Loucy (cell line): ENCODE measurements at regions not wholly inside any gene's neighbourhood (a gene's known extent, or its start where the extent isn't known, plus 50 kb on each side); places are given as distances from the start of the nearest gene placed in this dataset.
"Not testable (repeated sequence)": the region's sequence is repeated elsewhere in the genome, so short reads cannot be mapped to it uniquely, and the experiment has no call there.

Experiments
- H2AFZ ChIP-seq: fragments of 200-600 bp; sonication (generic); 2 replicates; pipeline ENCODE4 v1.6.0; 2016; ENCODE audit warnings: antibody characterized with exemption, mild to moderate bottlenecking, low read length, moderate library complexity
- H3F3A ChIP-seq: fragments of 200-600 bp; 2 replicates; pipeline ENCODE4 v1.6.0; 2016; ENCODE audit warnings: antibody characterized with exemption, low read depth, mild to moderate bottlenecking
- H3K27me3 ChIP-seq: fragments of 200-600 bp; sonication (generic); 2 replicates; pipeline ENCODE4 v1.6.1; 2014; ENCODE audit warnings: low read length, mild to moderate bottlenecking; ENCODE audit not compliant: insufficient read depth, poor library complexity, severe bottlenecking
- H3K36me3 ChIP-seq: fragments of 200-600 bp; sonication (generic); 2 replicates; pipeline ENCODE4 v1.6.1; 2016; ENCODE audit warnings: low read length; ENCODE audit not compliant: insufficient read depth
- H3K4me1 ChIP-seq: fragments of 200-600 bp; sonication (generic); 2 replicates; pipeline ENCODE4 v1.5.1; 2014; ENCODE audit warnings: low read length, mild to moderate bottlenecking; ENCODE audit not compliant: insufficient read depth, poor library complexity, severe bottlenecking
- H3K4me2 ChIP-seq: fragments of 200-600 bp; sonication (generic); 2 replicates; pipeline ENCODE4 v1.6.0; 2014; ENCODE audit warnings: antibody characterized with exemption, low read length, low read depth, mild to moderate bottlenecking; ENCODE audit not compliant: poor library complexity, severe bottlenecking
- H3K4me3 ChIP-seq: fragments of 200-600 bp; sonication (generic); 2 replicates; pipeline ENCODE4 v1.5.1; 2014; ENCODE audit warnings: low read length, mild to moderate bottlenecking, mixed read lengths; ENCODE audit not compliant: poor library complexity, severe bottlenecking
- H3K79me2 ChIP-seq: fragments of 200-600 bp; sonication (generic); 2 replicates; pipeline ENCODE4 v1.6.1; 2014; ENCODE audit warnings: low read length; ENCODE audit not compliant: insufficient read depth
- H3K9ac ChIP-seq: fragments of 200-600 bp; sonication (generic); 2 replicates; pipeline ENCODE4 v1.6.0; 2014; ENCODE audit warnings: mild to moderate bottlenecking, low read depth, low read length, moderate library complexity; ENCODE audit not compliant: poor library complexity, severe bottlenecking
- H3K9me2 ChIP-seq: fragments of 200-600 bp; sonication (generic); replicated peaks from 2 replicates; pipeline ENCODE4 v1.6.1; 2016; ENCODE audit warnings: low read depth, low read length, mixed read lengths
- H3K9me3 ChIP-seq: fragments of 200-600 bp; sonication (generic); 2 replicates; pipeline ENCODE4 v1.6.1; 2014; ENCODE audit warnings: mild to moderate bottlenecking, antibody characterized with exemption, low read length, low read depth; ENCODE audit not compliant: insufficient read depth
- H4K20me1 ChIP-seq: fragments of 200-600 bp; sonication (generic); 2 replicates; pipeline ENCODE4 v1.6.0; 2014; ENCODE audit warnings: antibody characterized with exemption, low read length, mild to moderate bottlenecking; ENCODE audit not compliant: insufficient read depth, poor library complexity, severe bottlenecking
- CTCF ChIP-seq: fragments of 200-600 bp; sonication (generic); conservative IDR thresholded peaks from 2 replicates; pipeline ENCODE4 v1.5.1; 2014; ENCODE audit warnings: mild to moderate bottlenecking, antibody characterized with exemption, low read length
- EZH2phosphoT487 ChIP-seq: fragments of 200-600 bp; IDR thresholded peaks from 2 replicates; pipeline ENCODE4 v1.6.1; 2018; ENCODE audit warnings: antibody characterized with exemption, mild to moderate bottlenecking, moderate library complexity, borderline replicate concordance

- Histone ChIP-seq H3K9me2 (no peaks in the 10 kb centered on the region), H3K4me2 (no peak overlapping the region), H3F3A (no peaks in the 10 kb centered on the region), H3K4me1 (no peaks in the 10 kb centered on the region), H3K4me3 (no peak overlapping the region), H4K20me1 (no peaks in the 10 kb centered on the region), H3K27me3 (no peaks in the 10 kb centered on the region), H2AFZ (no peak overlapping the region), H3K9me3 (no peaks in the 10 kb centered on the region), H3K79me2 (no peaks in the 10 kb centered on the region), H3K9ac (no peak overlapping the region), H3K36me3 (no peaks in the 10 kb centered on the region)
- TF ChIP-seq EZH2phosphoT487, result no peak
- peak; percentile 68 for TF ChIP-seq CTCF
Observed at GRCh38 chr2:166700079-166700478, 188.2 kb upstream of the XIRP2 start.

GRCh38 chr2:166695154-166695553 lies 193.1 kb upstream of the XIRP2 start:
- Histone ChIP-seq H3K9ac (no peak overlapping the region), H3K79me2 (no peaks in the 10 kb centered on the region), H3K9me2 (no peaks in the 10 kb centered on the region), H2AFZ (no peak overlapping the region), H3F3A (no peaks in the 10 kb centered on the region), H3K4me3 (no peak overlapping the region), H3K27me3 (no peaks in the 10 kb centered on the region), H3K4me2 (no peak overlapping the region), H3K4me1 (no peaks in the 10 kb centered on the region), H3K9me3 (no peaks in the 10 kb centered on the region), H4K20me1 (no peaks in the 10 kb centered on the region), H3K36me3 (no peaks in the 10 kb centered on the region)
- TF ChIP-seq EZH2phosphoT487, result no peak
- TF ChIP-seq CTCF, result no peak

GRCh38 chr2:166686057-166686456 lies 192.0 kb upstream of the SCN7A start:
- not testable (repeated sequence) for H3K4me3 ChIP-seq, H3K4me1 ChIP-seq, H3K36me3 ChIP-seq, H3K27me3 ChIP-seq, H3K79me2 ChIP-seq, H3K9ac ChIP-seq, H3F3A ChIP-seq, H3K9me2 ChIP-seq, H3K4me2 ChIP-seq, H4K20me1 ChIP-seq, H2AFZ ChIP-seq, H3K9me3 ChIP-seq

- no peak overlapping the region for H3K9ac ChIP-seq
Observed at GRCh38 chr2:166677996-166678395, 183.9 kb upstream of the SCN7A start.

More at GRCh38 chr2:166677996-166678395, 183.9 kb upstream of the SCN7A start:
- no peak overlapping the region for H2AFZ ChIP-seq
- no peaks in the 10 kb centered on the region for H3K36me3 ChIP-seq
- H3K79me2 ChIP-seq, result no peaks in the 10 kb centered on the region
- no peaks in the 10 kb centered on the region for H3K27me3 ChIP-seq
- peaks cover 8% of the 10 kb centered on the region for H3K4me1 ChIP-seq
- no peaks in the 10 kb centered on the region for H3K9me3 ChIP-seq
- no peaks in the 10 kb centered on the region for H3K9me2 ChIP-seq
- no peak for TF ChIP-seq CTCF
- TF ChIP-seq EZH2phosphoT487, result no peak
- H3F3A ChIP-seq, result no peaks in the 10 kb centered on the region
- no peak overlapping the region for H3K4me3 ChIP-seq
- no peaks in the 10 kb centered on the region for H4K20me1 ChIP-seq
- peak overlapping the region; percentile 23 for H3K4me2 ChIP-seq
